HL-60 (cell line): ENCODE measurements at regions not wholly inside any gene's neighbourhood (a gene's known extent, or its start where the extent isn't known, plus 50 kb on each side); places are given as distances from the start of the nearest gene placed in this dataset.

Experiments used
- GABPA ChIP-seq: IDR thresholded peaks from 2 replicates; pipeline ENCODE4 v1.6.1; 2012; ENCODE audit warnings: low read depth
- POLR2AphosphoS5 ChIP-seq: IDR thresholded peaks from 2 replicates; pipeline ENCODE4 v1.6.1; 2012; ENCODE audit warnings: low read depth
- TF ChIP-seq, protein P1 (sequence below): IDR thresholded peaks from one replicate; pipeline ENCODE4 v1.5.1; 2011; ENCODE audit warnings: low read length, control low read depth, inconsistent platforms; ENCODE audit not compliant: insufficient read depth
- TF ChIP-seq, protein P2 (sequence below): IDR thresholded peaks from 2 replicates; pipeline ENCODE4 v1.6.1; 2012; ENCODE audit warnings: low read depth; ENCODE audit not compliant: insufficient replicate concordance

DNA sequence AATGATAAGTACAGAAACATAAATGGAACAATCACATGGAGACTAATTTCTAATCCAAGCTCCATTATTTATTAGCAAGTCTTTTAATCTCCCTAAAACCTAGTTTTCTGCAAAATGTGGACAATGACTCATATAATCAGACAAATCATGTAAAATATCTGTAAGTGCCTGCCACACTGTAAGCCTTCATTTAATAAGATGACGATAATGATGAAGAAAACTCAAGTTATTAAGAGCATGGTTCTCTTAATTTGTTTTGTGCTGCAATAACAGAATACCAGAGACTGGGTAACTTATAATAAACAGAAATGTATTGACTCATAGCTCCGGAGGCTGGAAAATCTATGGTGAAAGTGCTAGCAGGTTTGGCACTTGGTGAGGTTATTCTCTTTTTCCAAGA, 535.3 kb upstream of the LRFN5 start:
- TF ChIP-seq POLR2AphosphoS5 (no peak), GABPA (no peak)
- TF ChIP-seq, protein P1, sequence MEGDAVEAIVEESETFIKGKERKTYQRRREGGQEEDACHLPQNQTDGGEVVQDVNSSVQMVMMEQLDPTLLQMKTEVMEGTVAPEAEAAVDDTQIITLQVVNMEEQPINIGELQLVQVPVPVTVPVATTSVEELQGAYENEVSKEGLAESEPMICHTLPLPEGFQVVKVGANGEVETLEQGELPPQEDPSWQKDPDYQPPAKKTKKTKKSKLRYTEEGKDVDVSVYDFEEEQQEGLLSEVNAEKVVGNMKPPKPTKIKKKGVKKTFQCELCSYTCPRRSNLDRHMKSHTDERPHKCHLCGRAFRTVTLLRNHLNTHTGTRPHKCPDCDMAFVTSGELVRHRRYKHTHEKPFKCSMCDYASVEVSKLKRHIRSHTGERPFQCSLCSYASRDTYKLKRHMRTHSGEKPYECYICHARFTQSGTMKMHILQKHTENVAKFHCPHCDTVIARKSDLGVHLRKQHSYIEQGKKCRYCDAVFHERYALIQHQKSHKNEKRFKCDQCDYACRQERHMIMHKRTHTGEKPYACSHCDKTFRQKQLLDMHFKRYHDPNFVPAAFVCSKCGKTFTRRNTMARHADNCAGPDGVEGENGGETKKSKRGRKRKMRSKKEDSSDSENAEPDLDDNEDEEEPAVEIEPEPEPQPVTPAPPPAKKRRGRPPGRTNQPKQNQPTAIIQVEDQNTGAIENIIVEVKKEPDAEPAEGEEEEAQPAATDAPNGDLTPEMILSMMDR = no peak
- TF ChIP-seq, protein P2, sequence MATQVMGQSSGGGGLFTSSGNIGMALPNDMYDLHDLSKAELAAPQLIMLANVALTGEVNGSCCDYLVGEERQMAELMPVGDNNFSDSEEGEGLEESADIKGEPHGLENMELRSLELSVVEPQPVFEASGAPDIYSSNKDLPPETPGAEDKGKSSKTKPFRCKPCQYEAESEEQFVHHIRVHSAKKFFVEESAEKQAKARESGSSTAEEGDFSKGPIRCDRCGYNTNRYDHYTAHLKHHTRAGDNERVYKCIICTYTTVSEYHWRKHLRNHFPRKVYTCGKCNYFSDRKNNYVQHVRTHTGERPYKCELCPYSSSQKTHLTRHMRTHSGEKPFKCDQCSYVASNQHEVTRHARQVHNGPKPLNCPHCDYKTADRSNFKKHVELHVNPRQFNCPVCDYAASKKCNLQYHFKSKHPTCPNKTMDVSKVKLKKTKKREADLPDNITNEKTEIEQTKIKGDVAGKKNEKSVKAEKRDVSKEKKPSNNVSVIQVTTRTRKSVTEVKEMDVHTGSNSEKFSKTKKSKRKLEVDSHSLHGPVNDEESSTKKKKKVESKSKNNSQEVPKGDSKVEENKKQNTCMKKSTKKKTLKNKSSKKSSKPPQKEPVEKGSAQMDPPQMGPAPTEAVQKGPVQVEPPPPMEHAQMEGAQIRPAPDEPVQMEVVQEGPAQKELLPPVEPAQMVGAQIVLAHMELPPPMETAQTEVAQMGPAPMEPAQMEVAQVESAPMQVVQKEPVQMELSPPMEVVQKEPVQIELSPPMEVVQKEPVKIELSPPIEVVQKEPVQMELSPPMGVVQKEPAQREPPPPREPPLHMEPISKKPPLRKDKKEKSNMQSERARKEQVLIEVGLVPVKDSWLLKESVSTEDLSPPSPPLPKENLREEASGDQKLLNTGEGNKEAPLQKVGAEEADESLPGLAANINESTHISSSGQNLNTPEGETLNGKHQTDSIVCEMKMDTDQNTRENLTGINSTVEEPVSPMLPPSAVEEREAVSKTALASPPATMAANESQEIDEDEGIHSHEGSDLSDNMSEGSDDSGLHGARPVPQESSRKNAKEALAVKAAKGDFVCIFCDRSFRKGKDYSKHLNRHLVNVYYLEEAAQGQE = no peak
